RPMI8226 (cell line): ENCODE measurements at regions not wholly inside any gene's neighbourhood (a gene's known extent, or its start where the extent isn't known, plus 50 kb on each side); places are given as distances from the start of the nearest gene placed in this dataset.
A peak's percentile ranks its signal among the peaks of the same experiment; 100 is the strongest.
"Not testable (repeated sequence)": the region's sequence is repeated elsewhere in the genome, so short reads cannot be mapped to it uniquely, and the experiment has no call there.

ENCODE experiments used
- DNase-seq: peaks from one replicate; pipeline ENCODE4 v3.0.0-alpha.2; 2015

DNA sequence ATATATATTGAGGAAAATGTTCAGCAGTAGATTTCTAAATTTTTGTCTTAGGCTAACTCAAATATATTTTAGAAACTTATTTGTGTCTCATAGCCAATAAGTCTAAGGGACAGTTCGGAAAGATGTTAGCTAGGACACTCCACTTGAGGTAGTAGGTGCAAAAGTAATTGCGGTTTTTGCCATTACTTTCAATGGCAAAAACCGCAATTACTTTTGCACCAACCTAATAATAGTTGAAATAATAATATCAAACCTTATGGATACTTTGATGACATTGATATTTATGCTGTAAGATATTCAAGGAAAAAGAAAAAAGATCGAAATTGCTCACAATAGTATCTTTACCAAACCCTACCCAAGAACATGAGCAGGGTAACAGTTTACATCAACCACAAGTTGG is 555.5 kb upstream of the ST8SIA4 start:
- DNase-seq, result no peak

- DNase-seq, result no peak
Observed at GRCh38 chr5:101455851-101456250, 552.8 kb upstream of the ST8SIA4 start.

DNA sequence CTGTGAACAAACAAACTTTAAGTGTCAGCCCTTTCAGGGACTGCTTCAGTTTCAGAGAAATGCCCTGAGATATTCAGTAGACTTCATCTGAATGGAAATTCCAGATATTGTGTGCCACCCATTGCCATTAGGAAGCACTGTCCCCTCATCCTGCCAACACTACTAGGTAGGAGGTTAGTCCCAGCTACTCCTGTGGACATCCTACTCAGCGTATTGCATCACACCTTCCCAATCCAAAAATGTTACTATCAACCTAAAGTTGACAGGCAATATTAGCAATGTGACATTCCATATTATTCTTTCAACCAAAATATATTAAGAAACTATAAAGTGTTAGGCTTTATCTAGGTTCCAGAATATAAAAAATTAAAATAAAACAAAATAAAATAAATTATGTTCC is 552.0 kb upstream of the ST8SIA4 start:
- no peak for DNase-seq

DNA sequence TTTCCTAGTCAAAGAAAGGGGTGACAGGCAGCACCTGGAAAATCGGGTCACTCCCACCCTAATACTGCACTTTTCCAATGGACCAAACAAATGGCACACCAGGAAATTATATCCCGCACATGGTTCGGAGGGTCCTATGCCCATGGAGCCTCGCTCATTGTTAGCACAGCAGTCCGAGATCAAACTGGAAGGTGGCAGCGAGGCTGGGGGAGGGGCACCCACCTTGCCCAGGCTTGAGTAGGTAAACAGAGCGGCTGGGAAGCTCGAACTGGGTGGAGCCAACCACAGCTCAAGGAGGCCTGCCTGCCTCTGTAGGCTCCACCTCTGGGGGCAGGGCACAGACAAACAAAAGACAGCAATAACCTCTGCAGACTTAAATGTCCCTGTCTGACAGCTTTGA is 539.2 kb upstream of the ST8SIA4 start:
- DNase-seq, result not testable (repeated sequence)

- DNase-seq, result no peak
Observed at GRCh38 chr5:101440173-101440572, 537.1 kb upstream of the ST8SIA4 start.

DNA sequence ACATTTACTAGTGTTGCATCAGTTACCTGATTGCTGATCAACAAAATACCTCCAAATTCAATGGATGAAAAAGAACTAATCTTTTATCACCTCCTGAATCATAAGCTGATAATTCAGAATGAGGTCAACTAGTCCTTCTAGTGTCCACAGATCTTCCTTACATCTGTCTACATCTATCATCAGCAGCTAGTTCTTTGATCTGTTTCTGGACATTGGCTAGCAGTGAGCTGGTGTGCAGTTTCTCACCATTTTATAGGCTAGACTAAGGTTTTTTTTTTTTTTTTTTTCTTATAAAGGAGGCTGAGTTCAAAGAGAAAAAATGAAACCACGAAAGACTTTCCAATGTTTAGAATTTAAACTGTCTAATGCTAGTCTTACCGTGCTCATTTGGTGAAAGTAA is 534.3 kb upstream of the ST8SIA4 start:
- no peak for DNase-seq

- DNase-seq, result no peak
Observed at GRCh38 chr5:101435768-101436167, 532.7 kb upstream of the ST8SIA4 start.

DNA sequence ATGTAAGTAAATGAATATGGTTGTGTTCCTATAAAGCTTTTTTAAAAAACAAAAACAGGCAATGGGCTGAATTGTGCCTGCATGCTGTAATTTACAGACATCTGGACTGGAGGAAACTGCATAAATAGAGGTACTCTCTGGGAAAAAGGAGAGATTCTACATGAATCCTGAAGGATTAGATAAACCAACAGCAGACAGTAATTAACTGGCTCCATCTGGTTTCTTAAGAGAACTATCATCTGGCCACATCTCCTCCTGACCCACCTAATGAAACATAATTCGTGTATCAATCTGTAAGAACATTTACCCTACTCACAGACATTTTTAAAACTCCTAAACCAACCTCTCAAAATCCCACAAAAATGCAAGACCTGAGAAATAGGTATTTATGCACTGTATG is 528.1 kb upstream of the ST8SIA4 start:
- no peak for DNase-seq

- DNase-seq, result no peak
Observed at GRCh38 chr5:101430551-101430950, 527.5 kb upstream of the ST8SIA4 start.

GRCh38 chr5:101429241-101429640 is 526.2 kb upstream of the ST8SIA4 start:
- DNase-seq, result no peak

DNA sequence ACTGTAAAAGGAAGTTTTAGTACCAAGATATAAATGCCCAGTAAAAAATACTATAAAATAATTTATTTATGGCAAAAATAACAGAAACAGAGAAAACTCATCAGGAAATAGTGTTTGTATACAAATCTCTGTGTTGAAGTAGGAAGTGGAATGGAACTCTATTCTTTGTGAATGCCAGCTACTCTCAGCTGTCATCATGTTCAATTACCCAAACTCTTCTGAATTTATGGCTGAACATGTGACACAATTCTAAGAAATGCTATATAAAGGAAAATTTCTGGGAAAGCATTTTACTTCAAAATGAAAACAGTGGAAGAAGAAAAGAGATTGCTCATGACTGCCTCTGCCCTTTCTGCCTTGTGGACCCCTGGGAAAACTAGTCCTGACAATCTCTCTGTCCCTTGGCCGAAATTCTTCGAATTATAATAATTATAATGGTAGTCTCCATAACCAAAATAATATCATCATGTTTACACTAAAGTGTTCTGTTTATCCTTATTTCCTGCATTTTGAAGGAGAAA is 522.3 kb upstream of the ST8SIA4 start:
- no peak for DNase-seq

DNA sequence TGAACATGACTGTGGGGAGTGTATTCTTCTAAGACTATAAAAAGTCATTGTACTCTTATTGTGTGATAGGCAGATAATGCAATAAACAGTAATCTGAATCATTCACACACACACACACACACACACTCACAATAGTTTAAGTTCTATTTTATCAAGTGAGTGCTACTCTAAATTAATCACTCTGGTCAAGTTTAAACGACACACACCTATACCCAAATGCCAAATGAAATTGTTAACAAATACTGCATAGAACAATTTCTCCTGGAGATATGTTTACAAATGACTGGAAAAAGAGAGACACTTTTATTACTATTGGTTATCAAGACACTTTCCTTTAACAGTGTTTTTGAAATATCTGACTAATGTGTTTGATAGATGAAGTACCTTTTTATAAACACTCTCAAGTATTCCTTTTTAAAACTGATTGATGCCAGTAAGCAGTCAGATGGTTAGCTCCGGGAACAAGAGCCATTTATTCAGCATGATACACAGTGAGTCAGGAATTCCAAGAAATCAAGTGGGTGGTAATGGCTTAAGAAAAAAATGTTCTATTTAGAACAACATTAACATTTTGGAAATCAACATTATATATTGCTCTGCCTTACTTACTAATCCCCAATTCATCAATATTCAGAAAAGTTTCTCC is 521.6 kb upstream of the ST8SIA4 start:
- DNase-seq, result no peak

- no peak for DNase-seq
Observed at GRCh38 chr5:101418713-101419118, 515.6 kb upstream of the ST8SIA4 start.

GRCh38 chr5:101404531-101404930 is 501.4 kb upstream of the ST8SIA4 start:
- no peak for DNase-seq

DNA sequence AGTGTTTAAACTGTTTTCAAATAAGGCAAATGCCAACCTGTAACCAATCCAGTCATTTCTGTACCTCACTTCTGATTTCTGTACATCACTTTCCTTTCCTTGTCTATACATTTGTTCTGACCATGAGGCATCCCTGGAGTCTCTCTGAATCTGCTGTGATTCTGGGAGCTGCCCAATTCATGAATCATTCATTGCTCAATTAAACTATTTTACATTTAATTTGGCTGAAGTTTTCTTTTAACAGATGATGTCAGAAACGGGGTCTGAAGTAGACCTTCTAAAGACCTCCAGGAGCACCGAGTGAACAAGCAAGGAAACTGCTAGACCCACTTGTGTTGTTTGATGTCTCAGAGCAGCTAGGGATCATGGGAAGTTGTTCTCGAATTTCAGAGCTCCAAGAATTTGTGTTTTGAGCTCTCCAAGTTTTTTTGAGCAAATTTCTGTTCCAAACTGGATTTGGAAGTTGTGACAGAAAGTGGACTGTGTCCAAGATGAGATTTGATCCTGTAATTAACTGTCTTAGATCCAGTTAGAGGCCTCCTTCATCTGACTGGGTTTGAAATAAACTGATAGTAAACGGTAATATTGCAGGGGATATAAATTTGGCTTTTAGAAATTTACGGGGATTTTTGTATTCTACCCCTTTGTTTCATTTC is 490.8 kb upstream of the ST8SIA4 start:
- DNase-seq, result no peak

GRCh38 chr5:101390151-101390908 is 487.2 kb upstream of the ST8SIA4 start:
- DNase-seq, result peak; percentile 41

DNA sequence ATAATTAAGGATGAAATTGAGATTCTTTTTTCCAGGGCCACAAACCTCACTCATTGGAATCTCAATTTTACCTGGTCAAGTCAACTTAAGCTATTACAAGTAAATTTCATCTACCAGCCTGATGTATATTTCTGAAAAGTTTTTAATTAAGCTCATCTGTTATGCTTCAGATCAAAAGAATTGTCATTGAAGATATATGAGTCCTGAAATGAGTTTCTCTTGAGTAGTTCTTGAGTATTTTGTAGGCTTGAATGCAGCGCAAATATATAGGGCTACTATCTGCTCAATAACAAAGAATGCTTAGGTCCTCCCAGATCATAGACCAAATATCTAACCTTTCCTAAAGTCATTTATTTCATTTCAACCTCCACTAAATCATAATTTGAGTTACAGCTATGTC is 482.2 kb upstream of the ST8SIA4 start:
- no peak for DNase-seq

- no peak for DNase-seq
Observed at GRCh38 chr5:101370181-101370580, 467.1 kb upstream of the ST8SIA4 start.

GRCh38 chr5:101364469-101364868 is 461.4 kb upstream of the ST8SIA4 start:
- DNase-seq, result no peak

DNA sequence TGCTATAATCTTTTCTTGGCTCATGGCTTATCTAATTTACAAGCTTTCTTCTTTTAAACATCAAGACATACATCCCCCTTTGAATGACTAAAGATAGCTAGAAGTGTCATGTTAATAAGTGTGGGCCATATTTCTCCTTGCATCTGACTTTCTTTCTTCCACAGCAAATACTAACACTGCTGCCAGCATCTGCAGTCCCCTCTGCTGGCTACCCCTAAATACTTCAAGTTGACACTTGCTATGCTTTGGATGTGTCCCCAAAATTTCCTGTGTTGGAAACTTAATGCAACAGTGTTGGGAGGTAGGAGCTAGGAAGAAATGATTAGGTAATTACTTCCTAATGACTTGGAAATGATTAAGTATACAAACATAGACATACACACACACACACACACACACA is 459.0 kb upstream of the ST8SIA4 start:
- no peak for DNase-seq

DNA sequence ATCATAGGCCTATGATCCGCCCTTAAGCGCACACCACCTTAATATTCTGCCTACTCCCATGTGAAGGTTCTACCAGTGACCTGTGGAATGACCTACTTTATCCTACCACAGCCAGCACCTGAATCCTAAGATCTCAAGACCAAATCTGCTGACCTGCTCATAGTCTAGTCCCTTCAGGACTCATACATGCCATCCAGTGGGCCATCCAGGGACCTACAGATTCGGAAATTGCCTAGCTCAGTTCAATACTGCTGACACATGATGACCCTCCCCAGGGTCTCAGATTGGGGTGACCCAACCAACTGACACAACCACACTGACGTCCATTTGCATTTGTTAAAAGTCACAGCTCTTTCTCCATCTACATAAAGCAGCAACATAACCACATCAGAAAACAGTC is 443.8 kb upstream of the ST8SIA4 start:
- no peak for DNase-seq

DNA sequence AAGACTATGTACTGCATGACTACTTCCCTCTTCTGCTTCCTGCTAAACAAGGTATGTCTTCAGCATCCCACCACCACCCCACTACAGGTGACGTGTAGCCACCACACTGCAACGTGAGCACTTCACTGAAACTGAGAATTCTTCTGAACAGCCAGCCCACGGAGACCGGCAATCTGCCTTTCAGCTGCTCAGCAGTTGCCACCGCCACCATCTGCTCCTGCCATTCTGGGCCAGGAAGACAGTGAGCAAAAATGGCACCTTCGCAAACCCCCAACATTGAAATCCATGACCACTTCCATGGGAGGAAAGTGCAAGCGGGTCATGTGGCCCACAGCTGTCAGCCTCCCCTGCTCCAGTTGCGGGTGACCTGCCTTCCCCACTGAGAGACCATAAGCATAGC is 443.4 kb upstream of the ST8SIA4 start:
- no peak for DNase-seq

GRCh38 chr5:101338226-101338625 is 435.1 kb upstream of the ST8SIA4 start:
- DNase-seq, result no peak

- no peak for DNase-seq
Observed at GRCh38 chr5:101327816-101328215, 424.7 kb upstream of the ST8SIA4 start.
